Endodermal cell (in vitro differentiated cells): ENCODE measurements at regions not wholly inside any gene's neighbourhood (a gene's known extent, or its start where the extent isn't known, plus 50 kb on each side); places are given as distances from the start of the nearest gene placed in this dataset.

Source experiments
- DNase-seq: peaks from one replicate; pipeline ENCODE4 v3.0.0-alpha.2; 2017
- H3K27ac ChIP-seq: 2 replicates; pipeline ENCODE4 v1.5.1; 2013; ENCODE audit warnings: mild to moderate bottlenecking, low read depth, low read length, moderate library complexity
- H3K27me3 ChIP-seq: 2 replicates; pipeline ENCODE4 v1.6.1; 2013; ENCODE audit warnings: mild to moderate bottlenecking, low read length, moderate library complexity; ENCODE audit not compliant: insufficient read depth, control insufficient read depth, poor library complexity, severe bottlenecking
- H3K36me3 ChIP-seq: 2 replicates; pipeline ENCODE4 v1.7.0; 2013; ENCODE audit warnings: mild to moderate bottlenecking, low read length, moderate library complexity; ENCODE audit not compliant: control insufficient read depth, insufficient read depth
- H3K4me1 ChIP-seq: one replicate; pipeline ENCODE4 v1.7.0; 2013; ENCODE audit warnings: low read length; ENCODE audit not compliant: control insufficient read depth, insufficient read depth
- H3K4me3 ChIP-seq: 2 replicates; pipeline ENCODE4 v1.5.1; 2013; ENCODE audit warnings: mild to moderate bottlenecking, low read length, moderate library complexity
- H3K9ac ChIP-seq: 2 replicates; pipeline ENCODE4 v1.6.1; 2013; ENCODE audit warnings: mild to moderate bottlenecking, low read length, moderate library complexity; ENCODE audit not compliant: poor library complexity, severe bottlenecking; ENCODE audit errors: extremely low read depth
- H3K9me3 ChIP-seq: 2 replicates; pipeline ENCODE4 v1.6.1; 2013; ENCODE audit warnings: mild to moderate bottlenecking, low read length, moderate library complexity; ENCODE audit not compliant: control insufficient read depth
- H3K27ac Mint-ChIP-seq: 2 replicates; pipeline ENCODE4 v1.8.0; 2020; ENCODE audit warnings: mixed read lengths
- H3K27me3 Mint-ChIP-seq: 2 replicates; pipeline ENCODE4 v1.8.0; 2021; ENCODE audit warnings: mild to moderate bottlenecking, mixed read lengths; ENCODE audit not compliant: insufficient read depth
- H3K36me3 Mint-ChIP-seq: 2 replicates; pipeline ENCODE4 v1.8.0; 2020; ENCODE audit warnings: low read depth, mixed read lengths
- H3K4me1 Mint-ChIP-seq: 2 replicates; pipeline ENCODE4 v1.8.0; 2020; ENCODE audit warnings: mixed read lengths
- H3K4me3 Mint-ChIP-seq: 2 replicates; pipeline ENCODE4 v1.8.0; 2020; ENCODE audit warnings: mild to moderate bottlenecking, moderate library complexity, mixed read lengths
- H3K9me3 Mint-ChIP-seq: 2 replicates; pipeline ENCODE4 v1.8.0; 2020; ENCODE audit warnings: mild to moderate bottlenecking, mixed read lengths
- WGBS, 2 experiments: methylation state at CpG; one replicate each; pipeline versions ENCODE4 v1.1.5 to v1.1.7; 2013; ENCODE audit warnings: missing lambda C conversion rate in 2 of 2, mixed read lengths in 1 of 2; ENCODE audit not compliant: insufficient coverage in 1 of 2, insufficient read length in 1 of 2; 5-methylcytosine and 5-hydroxymethylcytosine counted together
- TF ChIP-seq, protein P1 (sequence below): fragments of 200-600 bp; sonication (generic); conservative IDR thresholded peaks from 2 replicates; pipeline ENCODE4 v1.5.0; 2021; ENCODE audit warnings: antibody characterized with exemption, mild to moderate bottlenecking

DNA sequence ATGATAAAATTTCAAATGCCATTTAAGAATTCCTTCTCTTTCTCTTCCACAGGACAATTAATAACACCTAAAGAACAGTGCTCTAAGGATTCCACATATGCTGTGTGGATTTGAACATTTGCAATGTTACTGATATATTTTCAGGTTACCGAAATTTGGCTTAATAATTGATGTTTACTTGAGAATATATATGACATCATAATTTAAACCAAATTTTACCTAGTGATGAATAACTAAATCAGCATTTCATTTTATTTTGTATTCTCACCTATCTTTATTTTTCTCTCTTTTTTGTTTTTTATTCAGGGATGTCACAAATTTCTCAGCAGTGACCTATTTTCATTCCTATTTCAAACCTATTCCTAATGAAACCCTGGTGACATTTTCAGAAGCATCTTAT lies 429.6 kb downstream of the SLCO4C1 start:
- H3K9me3 Mint-ChIP-seq: no peaks in the 10 kb centered on the region
- Histone ChIP-seq H3K9me3 (no peaks in the 10 kb centered on the region), H3K36me3 (no peaks in the 10 kb centered on the region), H3K4me1 (no peaks in the 10 kb centered on the region), H3K27ac (no peak overlapping the region), H3K4me3 (no peak overlapping the region), H3K9ac (no peak overlapping the region), H3K27me3 (no peaks in the 10 kb centered on the region)
- no peaks in the 10 kb centered on the region for H3K4me1 Mint-ChIP-seq
- DNase-seq: no peak
- no CpG with 5 or more reads among the region's 1 CpG for WGBS, 2 experiments
- no peak overlapping the region for H3K27ac Mint-ChIP-seq
- no peak overlapping the region for H3K4me3 Mint-ChIP-seq
- no peaks in the 10 kb centered on the region for H3K36me3 Mint-ChIP-seq
- no peaks in the 10 kb centered on the region for H3K27me3 Mint-ChIP-seq
- TF ChIP-seq, protein P1, sequence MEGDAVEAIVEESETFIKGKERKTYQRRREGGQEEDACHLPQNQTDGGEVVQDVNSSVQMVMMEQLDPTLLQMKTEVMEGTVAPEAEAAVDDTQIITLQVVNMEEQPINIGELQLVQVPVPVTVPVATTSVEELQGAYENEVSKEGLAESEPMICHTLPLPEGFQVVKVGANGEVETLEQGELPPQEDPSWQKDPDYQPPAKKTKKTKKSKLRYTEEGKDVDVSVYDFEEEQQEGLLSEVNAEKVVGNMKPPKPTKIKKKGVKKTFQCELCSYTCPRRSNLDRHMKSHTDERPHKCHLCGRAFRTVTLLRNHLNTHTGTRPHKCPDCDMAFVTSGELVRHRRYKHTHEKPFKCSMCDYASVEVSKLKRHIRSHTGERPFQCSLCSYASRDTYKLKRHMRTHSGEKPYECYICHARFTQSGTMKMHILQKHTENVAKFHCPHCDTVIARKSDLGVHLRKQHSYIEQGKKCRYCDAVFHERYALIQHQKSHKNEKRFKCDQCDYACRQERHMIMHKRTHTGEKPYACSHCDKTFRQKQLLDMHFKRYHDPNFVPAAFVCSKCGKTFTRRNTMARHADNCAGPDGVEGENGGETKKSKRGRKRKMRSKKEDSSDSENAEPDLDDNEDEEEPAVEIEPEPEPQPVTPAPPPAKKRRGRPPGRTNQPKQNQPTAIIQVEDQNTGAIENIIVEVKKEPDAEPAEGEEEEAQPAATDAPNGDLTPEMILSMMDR: no peak

DNA sequence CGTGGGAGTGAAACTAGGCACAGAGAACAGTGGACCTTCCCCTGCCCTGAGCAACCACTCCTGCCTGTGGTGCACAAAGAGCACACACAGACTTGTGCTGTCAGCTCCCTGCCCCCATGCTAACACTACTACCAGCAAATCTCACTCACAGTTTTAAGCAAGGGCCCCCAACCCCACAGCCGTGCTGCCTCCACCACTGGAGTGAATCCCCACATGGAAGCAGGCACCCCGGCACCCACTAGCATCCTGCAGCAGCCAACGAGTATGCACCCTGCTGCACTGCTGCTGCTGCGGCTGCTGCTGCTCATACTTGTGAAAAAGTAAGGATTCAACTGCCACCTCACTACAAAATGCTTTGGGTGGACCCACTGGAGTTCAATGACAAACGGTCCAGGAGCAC lies 435.5 kb downstream of the SLCO4C1 start:
- Mint-ChIP-seq H3K27me3 (no peaks in the 10 kb centered on the region), H3K9me3 (no peaks in the 10 kb centered on the region), H3K36me3 (no peaks in the 10 kb centered on the region), H3K4me3 (no peak overlapping the region), H3K4me1 (peaks cover 3% of the 10 kb centered on the region), H3K27ac (no peak overlapping the region)
- H3K27ac ChIP-seq: no peak overlapping the region
- TF ChIP-seq, protein P1: no peak
- DNase-seq: no peak
- H3K4me1 ChIP-seq: no peaks in the 10 kb centered on the region
- no peak overlapping the region for H3K9ac ChIP-seq
- no peaks in the 10 kb centered on the region for H3K27me3 ChIP-seq
- no peaks in the 10 kb centered on the region for H3K9me3 ChIP-seq
- no peak overlapping the region for H3K4me3 ChIP-seq
- 88 to 90% methylated on average over 4 to 6 of the region's 6 CpGs for WGBS, 2 experiments
- H3K36me3 ChIP-seq: no peaks in the 10 kb centered on the region

DNA sequence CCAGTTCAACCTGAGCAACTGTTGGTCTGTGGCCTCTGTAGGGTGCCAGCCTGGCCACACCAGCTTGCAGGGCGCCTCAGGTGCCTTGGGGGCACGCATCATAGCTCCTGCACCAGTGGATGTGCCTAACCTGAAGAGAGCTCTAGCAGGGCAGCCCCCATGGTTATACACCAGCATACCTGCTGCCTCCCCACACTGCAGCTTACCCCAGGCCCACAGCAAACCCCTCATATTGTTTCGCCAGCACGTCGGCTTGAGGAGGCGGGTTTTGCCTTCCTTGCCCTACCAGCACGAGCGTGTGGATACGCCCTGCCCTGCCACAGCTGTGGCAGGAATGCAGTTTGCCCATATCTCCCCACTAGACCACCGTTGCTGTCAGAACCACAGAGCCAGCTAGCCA lies 435.9 kb downstream of the SLCO4C1 start:
- Histone ChIP-seq H3K4me3 (no peak overlapping the region), H3K36me3 (no peaks in the 10 kb centered on the region), H3K4me1 (no peaks in the 10 kb centered on the region), H3K9me3 (no peaks in the 10 kb centered on the region), H3K9ac (no peak overlapping the region), H3K27ac (no peak overlapping the region), H3K27me3 (no peaks in the 10 kb centered on the region)
- H3K36me3 Mint-ChIP-seq: no peaks in the 10 kb centered on the region
- H3K9me3 Mint-ChIP-seq: no peaks in the 10 kb centered on the region
- WGBS, 2 experiments: 93 to 100% methylated on average over 1 to 10 of the region's 10 CpGs
- no peak overlapping the region for H3K27ac Mint-ChIP-seq
- no peak for DNase-seq
- peaks cover 3% of the 10 kb centered on the region for H3K4me1 Mint-ChIP-seq
- TF ChIP-seq, protein P1: no peak
- no peaks in the 10 kb centered on the region for H3K27me3 Mint-ChIP-seq
- H3K4me3 Mint-ChIP-seq: no peak overlapping the region
